ENCODE measurements at regions not wholly inside any gene's neighbourhood (a gene's known extent, or its start where the extent isn't known, plus 50 kb on each side); places are given as distances from the start of the nearest gene placed in this dataset.
A peak's percentile ranks its signal among the peaks of the same experiment; 100 is the strongest.
"Not testable (repeated sequence)": the region's sequence is repeated elsewhere in the genome, so short reads cannot be mapped to it uniquely, and the experiment has no call there.

DNA sequence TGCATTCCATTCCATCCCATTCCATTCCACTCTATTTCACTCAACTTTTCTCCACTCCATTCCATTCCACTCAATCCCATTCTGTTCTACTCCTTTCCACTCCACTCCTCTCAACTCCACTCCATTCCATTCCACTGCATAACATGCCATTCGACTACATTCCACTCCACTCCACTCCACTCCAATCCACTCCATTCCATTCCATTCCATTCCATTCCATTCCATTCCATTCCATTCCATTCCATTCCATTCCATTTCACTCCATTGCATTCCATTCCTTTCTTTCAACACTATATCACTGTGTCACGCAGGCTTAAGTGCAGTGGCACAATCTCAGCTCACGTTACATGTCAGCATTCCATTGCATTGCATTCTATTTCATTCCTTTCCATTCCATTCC is 1430.4 kb downstream of the TSPY10 start:
- ATAC-seq; H3K4me1 ChIP-seq; H3K27ac ChIP-seq; DNase-seq; H3K36me3 ChIP-seq; H3K4me3 ChIP-seq; H3K27me3 ChIP-seq; intact Hi-C loops (cut with DNase I): not testable (repeated sequence)
- peaks cover 0 to 65% of the 10 kb centered on the region in 2 donors for H3K9me3 ChIP-seq

DNA sequence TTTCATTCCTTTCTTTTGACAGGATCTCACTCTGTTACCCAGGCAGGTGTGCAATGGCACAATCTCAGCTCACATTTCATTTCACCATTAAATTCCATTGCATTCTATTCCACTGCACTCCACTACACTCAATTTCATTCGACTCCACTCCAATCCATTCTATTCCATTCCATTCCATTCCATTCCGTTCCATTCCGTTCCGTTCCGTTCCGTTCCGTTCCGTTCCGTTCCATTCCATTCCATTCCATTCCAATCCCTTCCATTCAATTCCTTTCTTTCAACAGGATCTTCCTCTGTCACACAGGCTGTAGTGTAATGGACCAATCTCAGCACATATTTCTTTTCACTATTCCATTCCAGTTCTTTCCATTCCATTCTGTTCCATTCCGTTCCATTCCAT is 1445.7 kb downstream of the TSPY10 start:
- Histone ChIP-seq H3K4me1 (no peaks in the 10 kb centered on the region), H3K27me3 (no peaks in the 10 kb centered on the region), H3K27ac (no peak overlapping the region), H3K36me3 (no peaks in the 10 kb centered on the region), H3K9me3 (peaks cover 0 to 62% of the 10 kb centered on the region in 2 donors), H3K4me3 (no peak overlapping the region)
- ATAC-seq (no peak), DNase-seq (peak in 2 of 4 donors; percentile 4 to 9)
- TF ChIP-seq, protein P1, sequence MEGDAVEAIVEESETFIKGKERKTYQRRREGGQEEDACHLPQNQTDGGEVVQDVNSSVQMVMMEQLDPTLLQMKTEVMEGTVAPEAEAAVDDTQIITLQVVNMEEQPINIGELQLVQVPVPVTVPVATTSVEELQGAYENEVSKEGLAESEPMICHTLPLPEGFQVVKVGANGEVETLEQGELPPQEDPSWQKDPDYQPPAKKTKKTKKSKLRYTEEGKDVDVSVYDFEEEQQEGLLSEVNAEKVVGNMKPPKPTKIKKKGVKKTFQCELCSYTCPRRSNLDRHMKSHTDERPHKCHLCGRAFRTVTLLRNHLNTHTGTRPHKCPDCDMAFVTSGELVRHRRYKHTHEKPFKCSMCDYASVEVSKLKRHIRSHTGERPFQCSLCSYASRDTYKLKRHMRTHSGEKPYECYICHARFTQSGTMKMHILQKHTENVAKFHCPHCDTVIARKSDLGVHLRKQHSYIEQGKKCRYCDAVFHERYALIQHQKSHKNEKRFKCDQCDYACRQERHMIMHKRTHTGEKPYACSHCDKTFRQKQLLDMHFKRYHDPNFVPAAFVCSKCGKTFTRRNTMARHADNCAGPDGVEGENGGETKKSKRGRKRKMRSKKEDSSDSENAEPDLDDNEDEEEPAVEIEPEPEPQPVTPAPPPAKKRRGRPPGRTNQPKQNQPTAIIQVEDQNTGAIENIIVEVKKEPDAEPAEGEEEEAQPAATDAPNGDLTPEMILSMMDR (IDR thresholded peaks at IDR 0.05), result no peak
- intact Hi-C loops (cut with DNase I), result no loop called here

DNA sequence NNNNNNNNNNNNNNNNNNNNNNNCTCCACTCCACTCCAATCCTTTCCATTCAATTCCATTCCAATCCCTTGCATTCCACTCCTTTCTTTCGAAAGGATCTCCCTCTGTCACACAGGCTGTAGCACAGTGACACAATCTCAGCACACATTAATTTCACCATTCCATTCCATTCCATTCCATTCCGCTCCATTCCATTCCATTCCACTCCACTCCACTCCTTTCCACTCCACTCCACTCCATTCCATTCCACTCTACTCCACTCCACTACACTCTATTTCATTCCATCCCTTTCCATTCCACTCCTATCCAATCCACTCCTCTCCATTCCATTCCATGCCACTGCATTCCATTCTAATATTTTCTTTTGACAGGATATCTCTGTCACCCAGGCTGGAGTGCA is 1459.0 kb downstream of the TSPY10 start:
- Histone ChIP-seq H3K4me3 (no peak overlapping the region), H3K36me3 (no peaks in the 10 kb centered on the region), H3K9me3 (peaks cover 0 to 67% of the 10 kb centered on the region in 2 donors), H3K27me3 (no peaks in the 10 kb centered on the region), H3K4me1 (no peaks in the 10 kb centered on the region), H3K27ac (no peak overlapping the region)
- intact Hi-C loops (cut with DNase I), result no loop called here
- no peak for ATAC-seq
- TF ChIP-seq, protein P1 (IDR thresholded peaks at IDR 0.05), result no peak
- no peak for DNase-seq

DNA sequence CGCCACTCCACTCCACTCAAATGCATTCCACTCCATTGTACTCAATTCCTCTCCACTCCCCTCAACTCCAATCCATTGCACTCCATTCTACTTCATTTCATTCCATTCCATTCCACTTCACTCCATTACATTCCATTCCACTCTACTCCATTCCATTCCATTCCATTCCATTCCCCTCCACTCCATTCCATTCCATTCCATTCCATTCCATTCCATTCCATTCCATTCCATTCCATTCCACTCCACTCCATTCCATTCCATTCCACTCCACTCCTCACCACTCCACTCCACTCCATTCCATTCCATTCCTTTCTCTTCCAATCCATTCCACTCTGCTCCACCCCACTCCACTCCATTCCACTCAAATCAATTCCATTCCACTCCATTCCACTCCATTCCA is 1459.9 kb downstream of the TSPY10 start:
- DNase-seq, result no peak
- Histone ChIP-seq H3K4me3 (no peak overlapping the region), H3K27ac (no peak overlapping the region), H3K4me1 (no peaks in the 10 kb centered on the region), H3K9me3 (peaks cover 0 to 60% of the 10 kb centered on the region in 2 donors), H3K27me3 (no peaks in the 10 kb centered on the region), H3K36me3 (no peaks in the 10 kb centered on the region)
- TF ChIP-seq, protein P1 (IDR thresholded peaks at IDR 0.05), result no peak
- intact Hi-C loops (cut with DNase I), result no loop called here
- ATAC-seq, result no peak

DNA sequence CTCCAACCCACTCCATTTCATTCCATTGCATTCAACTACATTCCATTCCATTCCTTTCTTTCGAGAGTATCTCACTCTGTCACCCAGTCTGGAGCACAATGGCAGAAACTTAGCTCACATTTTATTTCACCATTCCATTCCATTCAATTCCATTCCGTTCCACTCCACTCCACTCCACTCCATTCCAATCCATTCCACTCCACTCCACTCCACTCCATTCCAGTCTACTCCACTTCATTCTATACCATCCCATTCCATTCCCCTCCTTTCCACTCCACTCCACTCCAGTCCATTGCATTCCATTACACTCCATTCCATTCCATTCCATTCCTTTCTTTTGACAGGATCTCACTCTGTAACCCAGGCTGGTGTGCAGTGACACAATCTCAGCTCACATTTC is 1466.3 kb downstream of the TSPY10 start:
- H3K36me3 ChIP-seq, result no peaks in the 10 kb centered on the region
- no peak overlapping the region for H3K27ac ChIP-seq
- ATAC-seq (no peak), DNase-seq (no peak)
- TF ChIP-seq, protein P1 (IDR thresholded peaks at IDR 0.05), result no peak
- no peak overlapping the region for H3K4me3 ChIP-seq
- intact Hi-C loops (cut with DNase I), result no loop called here
- no peaks in the 10 kb centered on the region for H3K4me1 ChIP-seq
- no peaks in the 10 kb centered on the region for H3K27me3 ChIP-seq
- peaks cover 0 to 65% of the 10 kb centered on the region in 2 donors for H3K9me3 ChIP-seq

DNA sequence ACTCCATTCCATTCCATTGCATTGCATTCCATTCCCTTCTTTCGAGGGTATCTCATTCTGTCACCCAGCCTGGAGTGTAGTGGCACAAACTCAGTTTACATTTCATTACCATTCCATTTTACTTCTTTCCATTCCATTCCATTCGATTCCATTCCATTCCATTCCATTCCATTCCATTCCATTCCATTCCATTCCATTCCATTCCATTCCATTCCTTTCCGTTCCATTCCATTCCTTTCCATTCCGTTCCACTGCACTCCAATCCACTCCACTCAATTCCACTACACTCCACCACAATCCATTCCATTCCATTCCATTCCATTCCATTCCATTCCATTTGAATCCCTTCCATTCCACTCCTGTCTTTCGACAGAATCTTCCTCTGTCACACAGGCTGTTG is 1472.0 kb downstream of the TSPY10 start:
- intact Hi-C loops (cut with DNase I); DNase-seq; H3K36me3 ChIP-seq; H3K4me3 ChIP-seq; H3K27me3 ChIP-seq; H3K4me1 ChIP-seq; H3K27ac ChIP-seq: not testable (repeated sequence)
- peak; percentile 53 for ATAC-seq
- H3K9me3 ChIP-seq, result peaks cover 0 to 66% of the 10 kb centered on the region in 2 donors

DNA sequence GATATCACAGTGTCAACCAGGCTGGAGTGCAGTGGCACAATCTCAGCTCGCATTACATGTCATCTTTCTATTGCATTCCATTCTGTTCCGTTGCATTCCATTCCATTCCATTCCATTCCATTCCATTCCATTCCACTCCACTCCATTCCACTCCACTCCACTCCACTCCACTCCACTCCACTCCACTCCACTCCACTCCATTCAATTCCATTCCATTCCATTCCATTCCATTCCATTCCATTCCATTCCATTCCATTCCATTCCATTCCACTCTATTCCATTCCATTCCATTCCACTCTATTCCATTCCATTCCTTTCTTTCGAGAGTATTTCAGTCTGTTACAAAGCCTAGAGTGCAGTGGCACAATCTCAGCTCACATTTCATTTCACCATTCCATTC is 1486.5 kb downstream of the TSPY10 start:
- H3K4me1 ChIP-seq; H3K4me3 ChIP-seq; intact Hi-C loops (cut with DNase I); H3K27me3 ChIP-seq; H3K36me3 ChIP-seq; H3K27ac ChIP-seq; DNase-seq; ATAC-seq: not testable (repeated sequence)
- H3K9me3 ChIP-seq, result peaks cover 0 to 45% of the 10 kb centered on the region in 2 donors
